H1 (cell line): ENCODE measurements at regions not wholly inside any gene's neighbourhood (a gene's known extent, or its start where the extent isn't known, plus 50 kb on each side); places are given as distances from the start of the nearest gene placed in this dataset.

Experiments used
- CTCF ChIA-PET: fragments of 300-600 bp; sonication (Branson Sonifier 250); formaldehyde crosslinking; loops from one replicate; lab custom pipeline; 2021; ENCODE audit not compliant: partially characterized antibody; lab: Charles Lee
- POLR2A ChIA-PET: fragments of 300-600 bp; sonication (Branson Sonifier 250); formaldehyde crosslinking; loops from one replicate; lab custom pipeline; 2021; ENCODE audit warnings: inconsistent platforms; ENCODE audit not compliant: partially characterized antibody; lab: Charles Lee
- DNase-seq, 2 experiments: peaks; one replicate each; pipeline versions ENCODE4 v3.0.0 to v3.0.0-alpha.2; 2010 to 2022; ENCODE audit warnings: low spot score in 2 of 2, low read depth in 1 of 2, mixed read lengths in 1 of 2
- FAIRE-seq: peaks from 2 replicates; lab custom pipeline; 2011; peaks lifted over from hg19 to GRCh38; lab: Jason Lieb, UNC
- H2AFZ ChIP-seq: 2 replicates; pipeline ENCODE4 v1.8.1; 2012; ENCODE audit warnings: low read length, inconsistent platforms
- H2AK5ac ChIP-seq: 2 replicates; pipeline ENCODE4 v1.6.1; 2013; ENCODE audit warnings: low read depth, low read length
- H2BK120ac ChIP-seq: replicated peaks from 2 replicates; pipeline ENCODE3; 2013; ENCODE audit warnings: low read depth, low read length, inconsistent platforms
- H2BK12ac ChIP-seq: 2 replicates; pipeline ENCODE4 v1.6.1; 2013; ENCODE audit warnings: low read depth, low read length
- H2BK15ac ChIP-seq: 2 replicates; pipeline ENCODE4 v1.6.1; 2013; ENCODE audit warnings: low read length
- H2BK20ac ChIP-seq: 2 replicates; pipeline ENCODE4 v1.6.1; 2013; ENCODE audit warnings: low read length
- H2BK5ac ChIP-seq: 2 replicates; pipeline ENCODE4 v1.6.1; 2013; ENCODE audit warnings: low read depth, low read length
- H3K14ac ChIP-seq: 2 replicates; pipeline ENCODE4 v1.6.1; 2013; ENCODE audit warnings: inconsistent platforms; ENCODE audit not compliant: insufficient read length
- H3K18ac ChIP-seq: 2 replicates; pipeline ENCODE4 v1.6.1; 2013; ENCODE audit warnings: low read length; ENCODE audit errors: extremely low read depth
- H3K23ac ChIP-seq: 2 replicates; pipeline ENCODE4 v1.6.1; 2013; ENCODE audit warnings: inconsistent platforms; ENCODE audit not compliant: insufficient read length
- H3K23me2 ChIP-seq: 2 replicates; pipeline ENCODE4 v1.6.1; 2013; ENCODE audit warnings: low read depth, low read length
- H3K27ac ChIP-seq: 2 replicates; pipeline ENCODE4 v1.6.1; 2011; ENCODE audit warnings: low read depth, low read length, inconsistent platforms
- H3K27me3 ChIP-seq, 4 experiments: replicated peaks in 1 of 4; 1 replicate in 1 of 4; 2 replicates in 3 of 4; pipeline versions ENCODE4 v1.6.1 to v1.8.1; 2011 to 2013; ENCODE audit warnings: low read length in 3 of 4, mild to moderate bottlenecking in 3 of 4, inconsistent platforms in 2 of 4, mixed read lengths in 2 of 4, moderate library complexity in 1 of 4; ENCODE audit not compliant: control insufficient read depth in 3 of 4, insufficient read depth in 3 of 4; ENCODE audit errors: extremely low read depth in 1 of 4
- H3K36me3 ChIP-seq, 4 experiments: 2 replicates each; pipeline versions ENCODE4 v1.6.1 to v1.8.1; 2011 to 2013; ENCODE audit warnings: mild to moderate bottlenecking in 4 of 4, low read length in 3 of 4, moderate library complexity in 2 of 4, control low read depth in 1 of 4, inconsistent platforms in 1 of 4; ENCODE audit not compliant: insufficient read depth in 4 of 4, control insufficient read depth in 2 of 4
- H3K4ac ChIP-seq: replicated peaks from 2 replicates; pipeline ENCODE3; 2013; ENCODE audit warnings: low read length, low read depth, mixed read lengths, inconsistent platforms; ENCODE audit not compliant: insufficient read length
- H3K4me1 ChIP-seq, 4 experiments: replicated peaks in 1 of 4; 1 replicate in 1 of 4; 2 replicates in 3 of 4; pipeline versions ENCODE4 v1.6.1 to v1.8.1; 2011 to 2013; ENCODE audit warnings: low read length in 3 of 4, inconsistent platforms in 2 of 4, mixed read lengths in 1 of 4; ENCODE audit not compliant: insufficient read depth in 4 of 4, control insufficient read depth in 3 of 4
- H3K4me2 ChIP-seq, 2 experiments: 2 replicates each; pipeline versions ENCODE4 v1.6.1 to v1.8.1; 2011 to 2013; ENCODE audit warnings: low read depth in 2 of 2, low read length in 2 of 2, control low read depth in 1 of 2, inconsistent platforms in 1 of 2, mild to moderate bottlenecking in 1 of 2; ENCODE audit not compliant: insufficient read depth in 1 of 2
- H3K4me3 ChIP-seq, 4 experiments: fragments of 200-600, 300-600 bp in 1 of 4; sonication (generic), shearing (Covaris generic), sonication (Bioruptor Twin) in 1 of 4; 2 replicates each; pipeline versions ENCODE4 v1.5.1 to v1.8.1; 2011 to 2016; ENCODE audit warnings: low read length in 4 of 4, low read depth in 3 of 4, control low read depth in 2 of 4, inconsistent platforms in 2 of 4, mild to moderate bottlenecking in 2 of 4, mixed read lengths in 1 of 4, moderate library complexity in 1 of 4; ENCODE audit not compliant: insufficient read depth in 2 of 4; ENCODE audit errors: extremely low read depth in 1 of 4
- H3K56ac ChIP-seq: replicated peaks from 2 replicates; pipeline ENCODE3; 2013; ENCODE audit warnings: low read depth, mild to moderate bottlenecking, mixed read lengths, low read length, inconsistent platforms; ENCODE audit not compliant: insufficient read length
- H3K79me1 ChIP-seq: 2 replicates; pipeline ENCODE4 v1.6.1; 2013; ENCODE audit warnings: low read depth, low read length, control low read depth
- H3K79me2 ChIP-seq, 2 experiments: 2 replicates each; pipeline versions ENCODE4 v1.6.1 to v1.8.1; 2012 to 2013; ENCODE audit warnings: low read length in 2 of 2, mild to moderate bottlenecking in 2 of 2, inconsistent platforms in 1 of 2; ENCODE audit not compliant: insufficient read depth in 2 of 2, control insufficient read depth in 1 of 2
- H3K9ac ChIP-seq, 4 experiments: replicated peaks in 1 of 4; 1 replicate in 1 of 4; 2 replicates in 3 of 4; pipeline versions ENCODE4 v1.6.1 to v1.8.1; 2011 to 2013; ENCODE audit warnings: low read depth in 3 of 4, low read length in 3 of 4, control low read depth in 2 of 4, mild to moderate bottlenecking in 2 of 4, moderate library complexity in 2 of 4, inconsistent platforms in 1 of 4; ENCODE audit errors: extremely low read depth in 1 of 4
- H3K9me3 ChIP-seq, 2 experiments: 2 replicates each; pipeline versions ENCODE4 v1.6.1 to v1.8.1; 2012 to 2013; ENCODE audit warnings: mild to moderate bottlenecking in 2 of 2, moderate library complexity in 2 of 2, control low read depth in 1 of 2, inconsistent platforms in 1 of 2, low read depth in 1 of 2, low read length in 1 of 2, mixed read lengths in 1 of 2; ENCODE audit not compliant: insufficient read depth in 2 of 2
- H4K20me1 ChIP-seq, 2 experiments: replicated peaks in 1 of 2; 2 replicates each; pipeline versions ENCODE3 to v1.8.1; 2011 to 2013; ENCODE audit warnings: inconsistent platforms in 2 of 2, low read length in 2 of 2, mild to moderate bottlenecking in 1 of 2; ENCODE audit not compliant: insufficient read depth in 2 of 2, control insufficient read depth in 1 of 2
- H4K5ac ChIP-seq: 2 replicates; pipeline ENCODE4 v1.6.1; 2013; ENCODE audit warnings: low read length, low read depth, mixed read lengths, inconsistent platforms; ENCODE audit not compliant: insufficient read length
- H4K8ac ChIP-seq: 2 replicates; pipeline ENCODE4 v1.8.0; 2013; ENCODE audit warnings: mild to moderate bottlenecking, moderate library complexity, low read length, inconsistent platforms; ENCODE audit not compliant: insufficient read depth; ENCODE audit errors: extremely low read depth
- H4K91ac ChIP-seq: replicated peaks from 2 replicates; pipeline ENCODE3; 2013; ENCODE audit warnings: low read length, mixed read lengths, inconsistent platforms; ENCODE audit not compliant: insufficient read length
- CBX8 ChIP-seq: fragments of 300-800, 300-1000 bp; sonication (generic); IDR thresholded peaks from 2 replicates; pipeline ENCODE4 v1.7.1; 2016; ENCODE audit warnings: low read depth, low read length, borderline replicate concordance
- EGR1 ChIP-seq: IDR thresholded peaks from 2 replicates; pipeline ENCODE4 v1.6.1; 2011; ENCODE audit warnings: low read depth, low read length, borderline replicate concordance
- KDM1A ChIP-seq: fragments of 200-600, 300-600 bp; sonication (generic); IDR thresholded peaks from 2 replicates; pipeline ENCODE4 v1.7.1; 2016; ENCODE audit warnings: mild to moderate bottlenecking, low read length, borderline replicate concordance

- CTCF ChIA-PET = no interaction called here
- H3K36me3 ChIP-seq = no peaks in the 10 kb centered on the region
These were observed 972.0 kb downstream of the DTWD2 start for GRCh38 chr5:118016396-118016795.

More at GRCh38 chr5:118016396-118016795, 972.0 kb downstream of the DTWD2 start:
- no peak overlapping the region for H3K4ac ChIP-seq
- no peak overlapping the region for H2BK5ac ChIP-seq
- H4K20me1 ChIP-seq = no peaks in the 10 kb centered on the region
- no peak overlapping the region for H4K8ac ChIP-seq
- no peak overlapping the region for H3K4me3 ChIP-seq
- POLR2A ChIA-PET = no interaction called here
- H2AK5ac ChIP-seq = no peak overlapping the region
- no peak overlapping the region for H3K27ac ChIP-seq
- FAIRE-seq = no peak
- H3K79me2 ChIP-seq = no peaks in the 10 kb centered on the region
- H2AFZ ChIP-seq = no peak overlapping the region
- TF ChIP-seq EGR1 (no peak), KDM1A (no peak), CBX8 (no peak)
- no peaks in the 10 kb centered on the region for H3K27me3 ChIP-seq
- no peak overlapping the region for H2BK20ac ChIP-seq
- no peaks in the 10 kb centered on the region for H3K4me1 ChIP-seq
- no peak overlapping the region for H3K23ac ChIP-seq
- no peaks in the 10 kb centered on the region for H3K79me1 ChIP-seq
- no peak overlapping the region for H2BK15ac ChIP-seq
- no peak overlapping the region for H2BK120ac ChIP-seq
- no peak overlapping the region for H3K9ac ChIP-seq
- DNase-seq = no peak
- no peak overlapping the region for H3K4me2 ChIP-seq
- H3K9me3 ChIP-seq = no peaks in the 10 kb centered on the region
- H3K23me2 ChIP-seq = no peaks in the 10 kb centered on the region
- no peak overlapping the region for H3K18ac ChIP-seq
- no peak overlapping the region for H4K5ac ChIP-seq
- H4K91ac ChIP-seq = no peak overlapping the region
- H3K14ac ChIP-seq = no peak overlapping the region
- H2BK12ac ChIP-seq = no peak overlapping the region
- H3K56ac ChIP-seq = no peak overlapping the region
